Epidermal melanocyte (primary cell): ENCODE measurements at regions not wholly inside any gene's neighbourhood (a gene's known extent, or its start where the extent isn't known, plus 50 kb on each side); places are given as distances from the start of the nearest gene placed in this dataset.

ENCODE experiments used
- DNase-seq: peaks from one replicate; pipeline ENCODE4 v3.0.0; 2011; ENCODE audit warnings: low spot score; ENCODE audit not compliant: insufficient read length

DNA sequence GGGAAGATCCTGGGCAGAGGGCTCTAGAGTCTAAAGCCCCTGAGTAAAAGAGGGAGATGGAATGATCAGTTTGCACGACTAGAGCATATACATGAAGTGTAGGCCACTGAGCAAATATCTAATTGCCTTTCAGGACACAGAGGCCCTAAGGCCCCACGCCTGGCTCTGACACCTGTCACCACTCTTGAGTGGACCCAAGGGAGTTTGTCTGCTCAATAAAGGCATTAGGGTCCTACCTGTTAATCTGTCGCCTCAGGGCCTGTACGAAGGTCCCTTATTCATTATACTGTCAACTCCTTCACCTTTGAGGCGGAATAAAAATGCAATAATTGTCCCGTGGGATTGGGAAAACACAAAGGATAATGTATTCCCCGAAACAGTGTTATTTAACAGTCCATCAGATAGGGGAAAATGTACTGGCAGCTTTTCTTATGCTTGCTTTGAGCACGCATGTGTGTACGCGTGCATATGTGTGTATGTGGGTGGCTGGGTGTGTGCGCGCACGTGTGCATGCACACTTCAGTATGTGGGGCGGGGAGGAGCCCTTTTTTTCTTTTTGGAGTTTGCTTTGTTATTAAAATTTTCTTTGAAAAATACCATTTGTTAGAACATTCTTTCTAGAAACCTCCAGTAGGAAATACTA, 161.8 kb upstream of the SERP2 start:
- DNase-seq: no peak

DNA sequence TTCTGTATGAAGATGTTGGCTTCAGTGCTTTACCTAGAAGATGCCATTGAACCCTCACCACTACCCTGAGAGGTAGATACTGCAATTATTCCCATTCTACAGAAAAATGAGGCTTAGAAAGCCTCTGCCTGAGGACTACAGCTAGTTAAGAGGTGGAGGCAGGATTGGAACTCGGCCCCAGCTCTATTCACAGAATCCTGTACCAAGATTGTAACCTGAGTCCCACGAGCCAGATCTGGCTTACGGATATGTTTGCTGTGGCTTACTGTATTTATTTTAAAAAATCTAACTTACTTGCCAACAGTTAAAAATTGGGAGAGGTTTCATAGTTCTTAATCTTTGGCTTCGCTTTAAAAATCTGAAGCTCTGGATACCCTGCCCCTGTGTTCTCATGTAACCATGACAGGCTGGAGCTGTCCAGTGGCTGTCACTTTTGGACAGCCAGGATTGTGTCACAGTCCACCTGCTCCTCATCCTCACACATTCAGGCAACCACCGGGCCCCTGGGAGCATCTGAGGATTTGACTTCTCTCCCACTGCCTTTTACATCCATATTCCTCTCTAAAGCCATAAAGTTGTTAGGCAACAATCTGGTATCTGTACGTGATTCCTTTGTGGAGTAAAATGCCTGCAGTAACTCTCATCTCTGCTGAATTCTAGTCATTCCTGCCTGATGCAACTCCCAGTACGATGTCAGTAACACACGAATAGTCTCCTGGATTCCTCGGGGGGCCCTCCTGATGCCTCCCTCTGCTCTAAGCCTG, 160.8 kb upstream of the SERP2 start:
- peak; percentile 49 for DNase-seq

DNA sequence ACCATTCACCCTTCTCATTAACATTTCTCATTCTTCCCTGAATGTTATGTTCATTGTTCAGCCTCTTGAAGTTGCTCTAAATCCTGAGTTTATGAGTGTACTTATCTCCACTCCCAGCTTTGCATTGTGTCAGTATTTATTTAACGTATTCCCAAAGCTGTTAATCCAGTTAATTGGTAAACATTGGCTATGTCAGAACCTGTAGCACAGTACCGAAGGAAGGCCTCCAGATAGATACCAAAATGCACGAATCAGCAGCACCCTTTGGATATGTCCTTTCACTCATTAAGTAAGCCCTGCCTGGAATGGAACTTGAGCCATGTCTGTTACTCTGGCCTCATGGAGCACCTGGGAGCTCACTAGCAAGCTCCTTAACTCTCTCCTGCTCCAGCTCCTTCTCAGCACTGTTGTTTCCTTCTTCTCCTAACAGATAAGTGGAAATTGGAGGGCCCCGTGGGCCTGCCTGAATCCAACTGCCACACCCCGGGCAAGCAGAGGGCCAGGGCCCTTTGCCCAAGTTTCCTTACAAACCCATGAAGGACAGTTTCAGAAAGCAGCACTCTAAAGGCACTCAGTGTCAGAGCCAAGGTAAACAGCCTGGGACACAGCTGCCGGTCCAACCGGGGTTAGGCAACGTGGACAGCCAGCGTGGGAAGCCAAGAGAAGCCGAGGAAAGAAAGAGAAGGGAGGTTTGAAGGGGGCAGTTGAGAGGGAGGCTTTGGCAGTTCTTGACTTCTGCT, 155.0 kb upstream of the SERP2 start:
- no peak for DNase-seq

DNA sequence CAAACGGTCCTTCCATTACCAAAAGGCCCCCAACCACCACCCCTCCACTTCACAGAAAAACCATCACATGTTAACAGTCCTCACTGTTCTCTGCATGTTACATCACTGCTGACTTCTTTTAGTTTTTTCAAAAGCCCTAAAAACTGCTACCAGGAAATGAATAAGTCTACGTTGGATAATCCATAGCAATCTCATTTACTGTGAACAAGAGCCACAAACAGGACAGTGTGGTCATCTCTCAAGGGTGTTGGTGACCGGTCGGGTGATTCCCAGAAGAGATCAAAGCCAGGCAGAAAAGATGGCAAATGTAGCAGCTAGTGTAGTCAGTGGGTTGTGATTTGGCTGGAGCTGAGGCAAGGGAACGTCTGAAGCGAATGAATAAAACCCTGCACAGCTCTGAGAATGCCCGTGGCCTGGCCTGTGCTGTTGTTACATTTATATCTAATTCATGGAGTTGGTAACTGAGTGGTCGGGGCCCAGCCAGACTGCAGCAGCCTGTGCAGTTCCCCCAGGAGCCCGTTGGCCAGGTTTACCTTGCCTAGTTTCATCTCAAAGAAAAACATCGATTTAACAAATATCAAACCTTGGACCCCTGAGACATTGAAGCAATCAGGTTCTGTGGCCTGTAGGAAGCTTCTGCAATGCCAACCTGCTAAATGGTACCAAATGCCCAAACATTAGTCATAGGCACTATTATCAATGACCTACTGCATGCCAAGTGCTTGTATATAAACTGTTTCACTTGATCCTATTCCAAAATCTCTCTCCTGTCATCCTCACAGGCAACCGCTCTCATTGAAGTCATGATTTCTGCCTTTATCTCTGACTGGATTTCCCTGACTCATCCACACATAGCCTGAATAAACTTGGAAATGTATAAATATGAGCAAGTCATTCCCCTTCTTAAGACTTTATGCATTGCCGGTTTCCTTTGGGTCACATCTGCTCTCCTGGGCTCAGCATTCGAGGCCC, 153.8 kb upstream of the SERP2 start:
- DNase-seq: no peak

DNA sequence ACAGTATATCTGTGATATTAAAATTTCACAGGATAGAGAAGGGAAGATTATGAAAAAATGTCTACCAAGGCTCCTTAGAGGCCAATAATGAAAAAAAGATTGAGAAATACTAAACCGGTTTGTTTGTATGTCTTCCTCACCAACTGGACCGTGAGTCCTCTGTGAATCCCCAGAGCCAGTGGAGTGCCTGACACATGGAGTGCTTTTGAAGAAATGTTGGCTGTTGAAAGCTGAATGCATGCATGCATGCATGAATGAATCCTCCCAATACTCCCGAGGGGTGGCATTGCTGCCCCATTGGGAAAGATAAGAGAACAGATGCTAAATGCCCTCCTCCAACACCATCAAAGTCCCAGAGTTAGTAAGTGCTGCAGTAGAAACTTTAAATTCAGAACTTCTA, 152.7 kb upstream of the SERP2 start:
- no peak for DNase-seq

DNA sequence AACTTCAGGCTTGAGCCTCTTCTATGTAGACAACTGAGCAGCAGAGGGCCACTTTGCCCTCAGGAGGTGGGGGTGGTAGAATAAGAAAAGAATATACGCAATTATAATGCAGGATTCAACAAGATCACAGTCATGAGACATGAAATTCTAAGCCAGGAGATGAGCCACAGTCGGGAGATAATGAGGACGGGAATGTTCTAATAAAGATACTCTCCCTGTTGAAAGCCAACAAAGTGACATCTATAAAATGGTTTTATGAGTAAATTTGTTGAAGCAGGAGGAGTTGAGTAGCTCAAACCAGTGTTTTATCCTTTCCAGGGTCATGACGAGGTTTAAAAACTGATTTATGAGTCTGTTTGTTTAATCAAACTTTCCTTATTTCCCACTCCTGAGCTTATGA, 152.0 kb upstream of the SERP2 start:
- DNase-seq: no peak

DNA sequence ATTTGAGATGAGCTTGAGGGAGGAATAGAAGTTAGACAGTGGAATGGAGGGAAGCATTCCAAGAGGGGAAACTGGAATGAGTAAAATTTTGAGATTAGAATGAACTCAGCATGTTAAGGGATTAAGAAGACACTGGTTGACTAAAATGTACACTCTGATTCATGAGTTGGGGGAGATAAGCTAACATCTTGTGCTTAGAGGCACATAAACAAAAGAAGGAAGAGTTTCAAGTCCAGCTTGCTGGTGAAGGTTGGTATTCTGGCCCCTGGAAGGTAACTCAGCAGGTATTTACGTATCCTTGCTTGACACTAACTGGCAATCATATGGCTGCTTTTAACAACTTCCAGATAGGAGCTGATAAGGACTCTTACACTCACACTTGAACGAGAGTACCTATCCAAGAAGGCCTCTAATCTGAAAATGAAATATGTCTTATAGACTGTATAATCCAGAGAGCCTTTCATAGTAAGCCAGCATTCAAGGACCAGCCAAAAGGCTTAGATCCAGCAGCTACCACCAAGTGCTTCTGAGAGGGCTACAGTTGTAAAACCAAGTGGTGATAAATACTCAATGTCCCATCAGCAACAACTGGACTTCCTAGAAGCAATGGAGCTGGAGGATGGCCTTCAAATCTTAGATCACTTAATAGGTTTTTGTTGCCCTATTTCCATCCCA, 149.7 kb upstream of the SERP2 start:
- DNase-seq: no peak

DNA sequence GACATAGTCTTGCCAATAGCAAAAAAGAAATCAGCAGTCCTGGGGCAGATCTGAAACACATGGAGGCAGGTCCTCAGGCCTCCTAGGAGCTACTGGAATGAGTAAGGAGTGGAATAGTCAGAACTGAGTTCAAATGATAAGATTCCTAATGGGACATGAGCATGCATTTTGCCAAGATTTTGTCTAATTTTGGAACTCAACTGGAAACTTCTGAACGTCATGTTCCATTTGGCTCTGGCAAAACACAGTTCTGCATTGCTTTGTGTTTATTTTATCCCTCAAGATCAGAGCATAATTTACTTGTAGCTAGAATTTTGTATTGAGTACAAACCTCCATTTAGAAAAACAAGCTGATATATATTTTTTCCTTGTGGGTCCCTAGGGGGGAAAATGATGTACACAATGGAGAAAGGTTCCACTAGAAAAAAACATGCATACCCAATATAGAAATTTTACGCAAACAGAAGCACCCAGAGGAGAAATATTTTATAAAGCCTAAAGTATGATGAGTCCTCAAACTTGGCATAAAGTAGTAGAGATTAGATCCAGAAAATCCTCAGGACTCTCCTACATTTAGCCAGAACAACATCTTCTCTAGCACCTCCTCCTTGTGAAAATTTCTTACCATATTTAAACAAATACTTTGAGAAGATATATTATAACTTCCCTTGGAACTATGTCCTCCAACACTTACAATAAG, 149.0 kb upstream of the SERP2 start:
- DNase-seq: no peak

DNA sequence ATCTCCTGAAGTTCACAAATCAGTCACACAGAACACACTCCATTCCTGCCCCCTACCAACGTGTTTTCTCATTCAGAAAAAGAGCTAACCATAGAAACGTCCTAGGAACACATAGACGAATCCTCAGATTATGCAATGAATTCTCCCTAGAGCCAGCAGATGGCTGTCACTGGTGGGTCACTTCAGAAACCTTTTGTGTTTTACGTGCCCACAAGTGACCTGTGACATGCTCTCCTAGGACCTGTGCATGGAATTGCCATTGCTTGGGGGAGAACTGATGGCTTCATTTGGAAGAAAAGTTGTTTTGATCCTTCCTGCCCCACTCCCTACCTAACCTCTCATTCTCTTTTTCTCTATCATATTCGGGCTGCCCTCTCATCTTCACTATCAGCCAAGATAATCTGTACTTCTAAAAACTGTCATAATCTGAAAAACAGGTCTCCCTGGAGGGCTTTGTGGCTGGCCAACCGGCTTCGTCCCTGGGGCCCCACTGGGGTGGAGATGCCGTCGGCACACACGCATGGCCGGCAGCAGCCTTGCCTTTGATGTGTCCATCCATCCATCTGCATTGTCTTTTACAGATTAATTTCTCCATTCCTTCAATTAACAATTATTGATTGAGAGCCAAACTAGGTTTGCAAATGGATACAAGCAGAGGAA, 144.1 kb upstream of the SERP2 start:
- DNase-seq: no peak

DNA sequence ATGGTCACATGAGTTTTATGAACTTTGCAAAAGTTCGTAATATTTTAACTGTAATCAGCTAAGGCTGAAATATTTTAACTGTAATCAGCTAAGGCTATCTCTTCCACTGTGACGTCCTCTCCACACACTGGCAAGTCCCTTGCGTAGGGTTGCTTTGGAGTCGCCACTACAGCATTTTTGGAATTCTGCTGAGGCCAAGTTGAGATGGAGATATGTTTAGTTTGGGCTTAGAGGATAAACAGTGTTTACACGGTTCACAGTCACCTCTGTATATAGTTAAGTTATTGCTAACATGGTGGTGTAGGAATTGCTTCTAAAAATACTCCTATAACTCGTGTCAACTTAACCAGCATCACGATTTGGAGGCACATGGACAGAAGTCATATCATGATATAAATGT, 143.6 kb upstream of the SERP2 start:
- no peak for DNase-seq

DNA sequence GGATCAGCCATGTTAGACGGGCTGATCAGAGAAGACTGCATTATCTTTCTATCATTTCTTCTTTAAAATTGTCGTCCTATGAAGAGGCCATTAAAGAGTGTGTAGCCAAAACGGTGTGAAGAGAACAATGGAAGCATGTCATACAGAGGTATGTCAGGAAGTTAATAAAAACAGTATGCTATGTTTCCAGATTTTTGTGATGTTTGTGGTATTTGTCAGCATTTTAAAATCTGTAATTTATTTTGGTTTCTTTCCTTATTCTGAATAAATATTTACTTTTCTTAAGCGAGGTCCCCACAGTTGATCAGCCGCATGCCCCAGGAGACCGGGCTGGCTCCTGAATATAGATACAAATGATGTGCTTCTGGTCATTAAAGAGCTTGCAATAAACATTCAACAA, 142.9 kb upstream of the SERP2 start:
- no peak for DNase-seq

DNA sequence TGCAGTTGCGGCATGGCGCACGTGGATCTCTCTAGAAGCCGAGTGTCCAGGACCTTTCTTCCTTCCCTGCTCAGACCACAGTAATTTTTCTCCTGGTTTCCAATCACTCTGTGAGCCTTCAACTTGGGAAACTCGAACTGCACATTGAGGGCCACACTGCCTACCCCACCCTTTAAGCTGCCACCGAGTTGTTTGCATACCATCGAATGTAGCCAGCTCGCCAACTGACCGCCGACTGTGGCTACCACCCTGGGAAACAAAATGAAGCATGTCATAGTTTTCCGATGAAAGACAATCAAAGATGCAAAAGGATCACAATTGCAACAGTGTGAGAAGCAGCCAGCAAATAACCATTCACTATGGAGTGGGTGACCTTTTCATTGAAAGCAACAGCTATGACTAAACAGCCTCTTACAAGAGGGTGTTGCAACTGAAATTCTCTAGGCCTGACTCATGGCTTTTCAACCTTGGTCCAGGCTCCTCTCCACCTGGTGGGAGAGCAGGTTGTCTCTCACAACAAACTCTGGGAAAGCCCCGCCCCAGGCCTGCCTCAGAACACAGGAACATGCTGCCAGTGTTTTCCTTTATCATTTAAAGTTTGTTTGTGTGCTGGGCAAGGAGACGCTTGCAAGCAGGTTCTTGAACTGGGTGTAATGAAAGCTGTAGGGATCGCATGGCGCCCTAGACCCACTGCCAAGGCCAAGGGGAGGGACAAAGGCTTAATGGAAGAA, 141.7 kb upstream of the SERP2 start:
- DNase-seq: no peak

DNA sequence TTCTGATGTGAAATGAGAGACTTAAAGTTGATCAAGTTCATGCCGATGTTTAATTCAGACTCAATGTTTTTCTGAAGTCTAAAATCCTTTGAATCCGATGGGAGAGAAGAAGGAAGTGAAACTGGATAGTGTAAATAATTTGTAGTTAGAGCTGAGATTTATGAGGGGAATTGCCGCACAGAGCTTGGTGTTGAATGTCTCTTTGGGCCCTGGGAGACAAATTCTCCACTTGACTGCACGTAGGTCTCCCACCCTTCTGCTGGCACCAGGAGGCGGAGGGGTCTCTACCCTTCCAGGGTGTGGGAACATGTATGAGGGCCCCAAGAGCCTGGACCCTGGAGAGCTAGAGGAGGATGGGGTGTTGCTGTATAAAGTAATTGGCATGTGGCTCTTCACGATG, 140.8 kb upstream of the SERP2 start:
- no peak for DNase-seq

DNA sequence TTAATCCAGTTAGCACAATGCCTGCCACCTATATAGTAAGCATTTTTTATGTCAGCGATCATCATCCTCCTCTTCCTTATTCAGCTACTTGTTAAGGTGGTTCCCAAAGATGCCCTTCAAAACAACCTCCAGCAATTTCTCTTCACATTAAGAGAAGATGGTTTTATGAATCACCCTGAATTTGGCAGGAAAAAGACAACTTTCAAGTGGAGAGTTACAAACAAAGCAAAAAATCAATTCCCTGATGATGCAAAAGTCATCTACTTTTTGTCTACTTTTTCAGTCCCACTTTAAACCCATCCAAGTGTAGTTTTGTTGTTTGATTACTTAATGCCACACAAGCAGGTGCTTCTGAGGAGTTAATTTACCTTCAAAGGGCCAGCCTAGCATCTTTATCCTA, 139.1 kb upstream of the SERP2 start:
- DNase-seq: no peak

DNA sequence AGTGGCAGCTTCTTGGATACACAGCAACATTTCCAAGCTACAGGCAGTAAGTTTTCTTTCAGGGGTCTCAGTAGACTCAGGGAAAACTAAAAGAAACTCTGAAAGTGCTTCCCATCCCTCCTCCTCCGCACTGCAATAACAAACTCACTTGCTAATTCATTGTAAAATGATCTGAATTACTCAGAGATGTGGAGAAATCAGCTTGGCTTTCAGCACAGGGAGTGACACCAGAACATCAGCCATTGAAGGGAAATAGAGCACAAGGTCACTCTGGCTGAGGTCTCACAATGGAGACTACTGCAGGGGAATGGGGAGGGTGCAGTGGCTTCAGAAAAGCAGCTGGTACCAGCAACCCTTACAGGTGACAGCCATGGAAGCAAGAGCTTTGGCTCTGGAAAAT, 137.3 kb upstream of the SERP2 start:
- DNase-seq: no peak

DNA sequence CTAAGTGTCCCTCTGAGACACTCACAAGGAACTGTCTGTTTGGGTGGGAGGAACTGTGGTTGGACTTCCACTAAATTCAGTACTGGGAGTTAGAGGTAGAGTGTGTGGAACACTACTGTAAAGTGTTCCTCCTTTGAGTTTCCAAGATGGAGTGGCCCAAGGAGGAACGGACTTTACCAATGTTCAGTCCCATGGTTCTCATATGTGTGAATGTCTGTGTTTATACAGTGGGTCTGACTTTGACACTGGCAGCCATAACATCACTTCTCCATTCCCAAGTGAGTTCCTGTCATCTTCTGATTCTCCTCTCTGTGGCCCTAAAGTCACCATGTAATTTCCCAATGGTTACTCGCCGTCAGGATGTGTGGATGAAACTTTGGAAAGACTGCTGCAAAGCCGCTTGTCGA, 136.8 kb upstream of the SERP2 start:
- DNase-seq: no peak

DNA sequence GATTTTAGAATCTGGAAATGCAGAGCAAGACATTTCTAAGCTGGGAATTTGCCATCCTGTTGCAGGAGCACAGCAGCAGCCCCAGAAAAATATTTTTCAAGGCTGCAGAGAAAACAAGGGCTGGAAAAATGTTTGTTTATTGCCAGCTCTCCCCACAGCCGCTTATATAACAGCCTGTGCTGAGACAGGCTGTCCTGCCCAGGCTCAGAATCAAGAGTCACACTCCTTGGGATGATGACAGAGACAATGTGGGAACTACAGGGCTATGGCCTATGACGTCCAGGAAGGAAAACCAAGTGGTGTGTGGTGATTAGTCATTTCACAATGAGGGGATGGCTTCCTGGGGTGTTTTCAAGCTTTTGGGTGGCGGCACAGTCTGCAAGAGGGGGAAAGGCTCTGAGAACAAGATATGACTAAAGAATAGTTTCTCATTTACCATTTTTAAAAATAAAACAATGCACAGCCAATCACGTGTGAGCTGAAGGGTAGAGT, 136.3 kb upstream of the SERP2 start:
- peak; percentile 69 for DNase-seq

DNA sequence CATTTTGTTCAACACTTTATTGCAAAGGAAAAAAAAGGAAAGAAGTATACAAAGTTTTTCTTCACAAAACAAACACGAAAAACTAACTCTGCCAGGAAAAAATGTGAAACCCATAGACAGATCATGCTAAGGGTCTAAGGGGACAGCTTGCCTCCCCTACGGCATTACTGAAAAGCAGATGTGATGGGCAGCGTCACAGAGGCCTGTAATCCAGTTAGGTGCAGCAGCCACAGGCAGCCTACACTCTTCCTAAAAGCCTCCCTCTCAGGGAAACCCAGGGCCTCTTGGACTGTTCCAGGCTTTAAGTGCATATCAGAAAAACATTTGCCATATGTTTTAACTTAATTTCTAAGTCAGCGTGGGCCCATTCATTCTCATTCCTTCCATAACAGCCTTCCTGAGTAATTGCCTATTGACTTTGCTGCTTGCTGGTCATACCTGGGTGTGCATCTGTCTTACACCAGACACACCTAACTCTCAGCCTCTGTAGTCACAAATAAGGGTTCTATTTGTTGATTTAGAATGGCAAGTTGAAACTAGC, 135.7 kb upstream of the SERP2 start:
- no peak for DNase-seq
